Endothelial cell of umbilical vein (primary cell): ENCODE measurements at regions not wholly inside any gene's neighbourhood (a gene's known extent, or its start where the extent isn't known, plus 50 kb on each side); places are given as distances from the start of the nearest gene placed in this dataset.

Experiments used
- POLR2A ChIP-seq: IDR thresholded peaks from 2 replicates; pipeline ENCODE4 v1.6.1; 2012; ENCODE audit warnings: low read depth, mild to moderate bottlenecking, control low read depth, low read length
- TF ChIP-seq, protein P1 (sequence below), 2 donors: IDR thresholded peaks; 1 replicate in 1 of 2; 2 replicates in 1 of 2; pipeline ENCODE4 v1.5.1; 2011; ENCODE audit warnings: low read length in 2 of 2, mild to moderate bottlenecking in 2 of 2, moderate library complexity in 2 of 2, control low read depth in 1 of 2, inconsistent platforms in 1 of 2, low read depth in 1 of 2; ENCODE audit not compliant: insufficient read depth in 1 of 2; ENCODE audit errors: extremely low read depth in 1 of 2
- TF ChIP-seq, protein P2 (sequence below): IDR thresholded peaks from 2 replicates; pipeline ENCODE4 v1.6.1; 2011; ENCODE audit not compliant: insufficient read depth, insufficient read length

DNA sequence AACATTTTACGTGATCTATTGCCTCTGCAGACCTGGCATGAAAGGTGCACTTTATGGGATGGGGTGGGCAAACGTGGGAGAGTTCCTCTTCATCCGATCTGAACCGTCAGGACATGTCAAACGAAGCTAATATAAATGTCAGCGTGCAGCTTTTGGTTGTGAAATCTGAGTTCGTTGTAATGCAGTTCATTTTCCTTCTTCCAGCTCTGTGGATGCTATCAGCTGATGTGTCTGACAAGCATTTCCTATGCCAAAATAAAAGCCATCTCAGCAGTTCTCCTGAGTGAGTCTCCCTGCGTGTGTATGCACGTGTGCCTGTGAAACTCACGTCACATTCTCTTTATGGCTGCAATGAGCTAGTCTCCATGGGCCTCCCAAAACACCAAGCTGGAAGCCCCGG, 512.3 kb downstream of the MCTP2 start:
- no peak for TF ChIP-seq POLR2A
- TF ChIP-seq, protein P1, sequence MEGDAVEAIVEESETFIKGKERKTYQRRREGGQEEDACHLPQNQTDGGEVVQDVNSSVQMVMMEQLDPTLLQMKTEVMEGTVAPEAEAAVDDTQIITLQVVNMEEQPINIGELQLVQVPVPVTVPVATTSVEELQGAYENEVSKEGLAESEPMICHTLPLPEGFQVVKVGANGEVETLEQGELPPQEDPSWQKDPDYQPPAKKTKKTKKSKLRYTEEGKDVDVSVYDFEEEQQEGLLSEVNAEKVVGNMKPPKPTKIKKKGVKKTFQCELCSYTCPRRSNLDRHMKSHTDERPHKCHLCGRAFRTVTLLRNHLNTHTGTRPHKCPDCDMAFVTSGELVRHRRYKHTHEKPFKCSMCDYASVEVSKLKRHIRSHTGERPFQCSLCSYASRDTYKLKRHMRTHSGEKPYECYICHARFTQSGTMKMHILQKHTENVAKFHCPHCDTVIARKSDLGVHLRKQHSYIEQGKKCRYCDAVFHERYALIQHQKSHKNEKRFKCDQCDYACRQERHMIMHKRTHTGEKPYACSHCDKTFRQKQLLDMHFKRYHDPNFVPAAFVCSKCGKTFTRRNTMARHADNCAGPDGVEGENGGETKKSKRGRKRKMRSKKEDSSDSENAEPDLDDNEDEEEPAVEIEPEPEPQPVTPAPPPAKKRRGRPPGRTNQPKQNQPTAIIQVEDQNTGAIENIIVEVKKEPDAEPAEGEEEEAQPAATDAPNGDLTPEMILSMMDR (IDR thresholded peaks at IDR 0.05; ENCODE audit: extremely low read depth in 1 of 2, insufficient read depth in 1 of 2, low read depth in 1 of 2, low read length in 2 of 2) = no peak
- TF ChIP-seq, protein P2, sequence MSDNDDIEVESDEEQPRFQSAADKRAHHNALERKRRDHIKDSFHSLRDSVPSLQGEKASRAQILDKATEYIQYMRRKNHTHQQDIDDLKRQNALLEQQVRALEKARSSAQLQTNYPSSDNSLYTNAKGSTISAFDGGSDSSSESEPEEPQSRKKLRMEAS = no peak
